GM23338 (cell line): ENCODE measurements at regions not wholly inside any gene's neighbourhood (a gene's known extent, or its start where the extent isn't known, plus 50 kb on each side); places are given as distances from the start of the nearest gene placed in this dataset.

Source experiments
- ATAC-seq: fragments of 200-7000 bp; cut with Tn5 transposase; 3 replicates; pipeline ENCODE4 v1.9.1; 2020
- DNase-seq: peaks from one replicate; pipeline ENCODE4 v3.0.0-alpha.2; 2015; ENCODE audit warnings: low spot score
- H2AFZ ChIP-seq: fragments of 200-600 bp; sonication (generic); 2 replicates; pipeline ENCODE4 v1.8.0; 2016; ENCODE audit warnings: antibody characterized with exemption, mild to moderate bottlenecking, moderate library complexity
- H3F3A ChIP-seq: fragments of 200-600 bp; sonication (generic); replicated peaks from 2 replicates; pipeline ENCODE4 v1.8.0; 2017; ENCODE audit warnings: antibody characterized with exemption, mixed run types, low read depth
- H3K27ac ChIP-seq: fragments of 200-600 bp; sonication (generic); 2 replicates; pipeline ENCODE4 v1.6.1; 2016; ENCODE audit warnings: low read depth
- H3K27me3 ChIP-seq: fragments of 200-600 bp; sonication (generic); 2 replicates; pipeline ENCODE4 v1.8.0; 2016; ENCODE audit warnings: mild to moderate bottlenecking, mixed run types, moderate library complexity; ENCODE audit not compliant: insufficient read depth
- H3K36me3 ChIP-seq: fragments of 200-600 bp; sonication (generic); 2 replicates; pipeline ENCODE4 v1.8.0; 2016; ENCODE audit warnings: mild to moderate bottlenecking; ENCODE audit not compliant: insufficient read depth
- H3K4me1 ChIP-seq: fragments of 200-600 bp; sonication (generic); 2 replicates; pipeline ENCODE4 v1.8.0; 2016; ENCODE audit warnings: mild to moderate bottlenecking, moderate library complexity; ENCODE audit not compliant: insufficient read depth
- H3K4me2 ChIP-seq: fragments of 200-600 bp; sonication (generic); 2 replicates; pipeline ENCODE4 v1.7.1; 2017; ENCODE audit warnings: mixed run types
- H3K4me3 ChIP-seq: fragments of 200-600 bp; sonication (generic); 2 replicates; pipeline ENCODE4 v1.6.1; 2016; ENCODE audit warnings: mixed run types
- H3K79me2 ChIP-seq: fragments of 200-600 bp; sonication (generic); replicated peaks from 2 replicates; pipeline ENCODE4 v1.8.0; 2017; ENCODE audit warnings: mild to moderate bottlenecking; ENCODE audit not compliant: insufficient read depth
- H3K9me2 ChIP-seq: fragments of 200-600 bp; sonication (generic); 2 replicates; pipeline ENCODE4 v1.8.0; 2017; ENCODE audit not compliant: insufficient read depth
- H4K20me1 ChIP-seq: fragments of 200-600 bp; sonication (generic); replicated peaks from 2 replicates; pipeline ENCODE4 v1.8.0; 2017; ENCODE audit warnings: mild to moderate bottlenecking; ENCODE audit not compliant: insufficient read depth
- H3K27ac Mint-ChIP-seq: 2 replicates; pipeline ENCODE4 v1.8.0; 2020; ENCODE audit warnings: inconsistent platforms, mild to moderate bottlenecking, moderate library complexity, mixed read lengths
- H3K27me3 Mint-ChIP-seq: 3 replicates; pipeline ENCODE4 v1.8.0; 2022; ENCODE audit warnings: low read depth, mild to moderate bottlenecking, moderate library complexity, mixed read lengths, inconsistent platforms; ENCODE audit not compliant: insufficient read depth, poor library complexity
- H3K36me3 Mint-ChIP-seq: 3 replicates; pipeline ENCODE4 v1.8.0; 2021; ENCODE audit warnings: low read depth, mild to moderate bottlenecking, inconsistent platforms, moderate library complexity, mixed read lengths
- H3K4me1 Mint-ChIP-seq: 3 replicates; pipeline ENCODE4 v1.8.0; 2020; ENCODE audit warnings: mild to moderate bottlenecking, inconsistent platforms, mixed read lengths
- H3K4me3 Mint-ChIP-seq: 3 replicates; pipeline ENCODE4 v1.8.0; 2021; ENCODE audit warnings: moderate library complexity, mild to moderate bottlenecking, inconsistent platforms, mixed read lengths
- H3K9me3 Mint-ChIP-seq: 3 replicates; pipeline ENCODE4 v1.8.0; 2020; ENCODE audit warnings: moderate library complexity, mild to moderate bottlenecking, inconsistent platforms, mixed read lengths
- EZH2 ChIP-seq: fragments of 200-600 bp; sonication (generic); IDR thresholded peaks from one replicate; pipeline ENCODE4 v1.8.0; 2017; ENCODE audit warnings: antibody characterized with exemption, mild to moderate bottlenecking, low read depth; ENCODE audit not compliant: unreplicated experiment
- EZH2phosphoT487 ChIP-seq: fragments of 200-600 bp; sonication (generic); IDR thresholded peaks from one replicate; pipeline ENCODE4 v1.8.1; 2018; ENCODE audit warnings: antibody characterized with exemption; ENCODE audit not compliant: unreplicated experiment
- JUNB ChIP-seq: IDR thresholded peaks from one replicate; pipeline ENCODE4 v1.6.1; 2016; ENCODE audit warnings: antibody characterized with exemption; ENCODE audit not compliant: unreplicated experiment
- STAT1 ChIP-seq: IDR thresholded peaks from one replicate; pipeline ENCODE4 v1.6.1; 2016; ENCODE audit warnings: antibody characterized with exemption; ENCODE audit not compliant: unreplicated experiment
- ZNF114 ChIP-seq: fragments of 250-450 bp; sonication (Bioruptor Pico); IDR thresholded peaks from 2 replicates; pipeline ENCODE4 v1.5.0; 2020; ENCODE audit warnings: mild to moderate bottlenecking, moderate library complexity
- ZNF331 ChIP-seq: fragments of 250-450 bp; sonication (Bioruptor Pico); IDR thresholded peaks from 2 replicates; pipeline ENCODE4 v1.5.0; 2020; ENCODE audit warnings: low read depth, mild to moderate bottlenecking, moderate library complexity
- TF ChIP-seq, protein P1 (sequence below): IDR thresholded peaks from 2 replicates; pipeline ENCODE4 v1.6.1; 2016; ENCODE audit warnings: antibody characterized with exemption
- TF ChIP-seq, protein P2 (sequence below): IDR thresholded peaks from one replicate; pipeline ENCODE4 v1.6.1; 2018; ENCODE audit warnings: antibody characterized with exemption; ENCODE audit not compliant: unreplicated experiment
- TF ChIP-seq, protein P3 (sequence below): fragments of 250-450 bp; sonication (Bioruptor Pico); IDR thresholded peaks from 2 replicates; pipeline ENCODE4 v1.5.0; 2020; ENCODE audit warnings: mild to moderate bottlenecking, moderate library complexity

DNA sequence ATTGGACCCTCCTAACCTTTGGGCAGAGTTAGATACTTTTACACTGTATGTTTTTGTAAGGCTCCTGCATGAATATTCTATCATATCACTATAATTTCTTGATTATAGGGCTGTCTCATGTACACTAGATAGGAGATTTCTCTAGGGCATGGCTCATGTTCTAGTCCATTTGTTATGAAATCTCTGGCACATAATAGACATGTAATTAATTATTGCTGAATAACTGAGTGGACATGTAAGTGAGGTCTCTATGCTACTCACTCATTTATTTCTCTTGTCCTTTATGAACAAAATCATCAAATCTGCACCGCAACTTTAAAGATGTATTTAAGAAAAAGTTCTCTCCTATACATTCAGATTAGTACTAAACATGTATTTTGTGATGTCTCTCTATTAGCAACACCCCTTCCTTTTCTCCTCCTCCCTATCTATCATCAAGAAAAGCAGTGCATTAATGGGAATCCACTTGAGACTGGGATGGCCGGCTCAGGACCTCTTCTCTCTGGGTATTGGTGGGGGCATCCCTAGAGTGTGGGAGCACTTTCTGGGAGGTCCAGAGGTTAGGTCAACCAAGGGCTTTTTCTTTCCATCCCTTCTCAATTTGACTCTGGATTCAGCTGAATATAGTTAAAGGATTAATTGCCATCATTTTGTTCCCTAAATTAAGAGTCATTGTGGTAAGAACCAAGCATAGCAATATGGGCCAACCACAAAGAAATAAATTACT, 168.0 kb upstream of the HMGA2 start:
- H4K20me1 ChIP-seq: no peaks in the 10 kb centered on the region
- no peaks in the 10 kb centered on the region for H3K9me3 Mint-ChIP-seq
- H3K4me2 ChIP-seq: 0 out of 2 replicates have a peak overlapping the region, but pooled peaks have one; percentile 12
- no peak overlapping the region for H2AFZ ChIP-seq
- no peak for TF ChIP-seq EZH2
- TF ChIP-seq JUNB: no peak
- TF ChIP-seq EZH2phosphoT487: no peak
- TF ChIP-seq, protein P1, sequence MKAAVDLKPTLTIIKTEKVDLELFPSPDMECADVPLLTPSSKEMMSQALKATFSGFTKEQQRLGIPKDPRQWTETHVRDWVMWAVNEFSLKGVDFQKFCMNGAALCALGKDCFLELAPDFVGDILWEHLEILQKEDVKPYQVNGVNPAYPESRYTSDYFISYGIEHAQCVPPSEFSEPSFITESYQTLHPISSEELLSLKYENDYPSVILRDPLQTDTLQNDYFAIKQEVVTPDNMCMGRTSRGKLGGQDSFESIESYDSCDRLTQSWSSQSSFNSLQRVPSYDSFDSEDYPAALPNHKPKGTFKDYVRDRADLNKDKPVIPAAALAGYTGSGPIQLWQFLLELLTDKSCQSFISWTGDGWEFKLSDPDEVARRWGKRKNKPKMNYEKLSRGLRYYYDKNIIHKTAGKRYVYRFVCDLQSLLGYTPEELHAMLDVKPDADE: no peak
- TF ChIP-seq ZNF114 (CRISPR knock-in tag): no peak
- no peak for TF ChIP-seq ZNF331 (CRISPR knock-in tag)
- no peak overlapping the region for H3K4me3 ChIP-seq
- H3K4me1 ChIP-seq: peaks cover 12% of the 10 kb centered on the region
- ATAC-seq (no peak), DNase-seq (no peak)
- H3K4me3 Mint-ChIP-seq: no peak overlapping the region
- no peaks in the 10 kb centered on the region; the same call in 1 of the 2 replicates for H3K27me3 ChIP-seq
- H3K36me3 ChIP-seq: no peaks in the 10 kb centered on the region
- no peak overlapping the region for H3K27ac Mint-ChIP-seq
- no peak overlapping the region for H3K27ac ChIP-seq
- peaks cover 4% of the 10 kb centered on the region for H3K27me3 Mint-ChIP-seq
- H3K4me1 Mint-ChIP-seq: peaks cover 30% of the 10 kb centered on the region
- no peaks in the 10 kb centered on the region for H3F3A ChIP-seq
- H3K79me2 ChIP-seq: no peaks in the 10 kb centered on the region
- H3K36me3 Mint-ChIP-seq: no peaks in the 10 kb centered on the region
- peaks cover 7% of the 10 kb centered on the region; the same call in 1 of the 2 replicates for H3K9me2 ChIP-seq

DNA sequence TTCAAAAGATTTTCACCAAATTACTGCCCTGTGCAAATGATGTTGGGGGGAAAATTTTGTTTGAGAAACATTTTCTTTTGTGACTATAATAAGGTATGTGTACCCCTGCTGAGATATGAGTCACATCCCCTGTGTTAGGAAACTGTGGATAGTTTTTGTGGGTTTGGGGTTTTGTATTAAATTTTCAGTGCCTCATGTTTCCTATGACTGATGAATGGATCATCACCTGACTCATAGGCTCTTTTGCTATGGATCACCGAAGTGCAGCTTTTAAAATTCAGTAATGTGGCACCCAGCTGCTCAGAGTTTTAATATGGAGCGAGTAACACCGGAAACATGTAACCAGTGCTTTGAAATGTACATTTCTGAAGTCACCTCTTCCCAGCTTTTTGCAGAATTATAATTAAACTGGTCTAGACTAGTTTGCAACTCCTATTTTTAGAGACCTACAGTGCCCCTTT, 167.4 kb upstream of the HMGA2 start:
- H3K4me2 ChIP-seq: 0 out of 2 replicates have a peak overlapping the region, but pooled peaks have one; percentile 12
- H3K4me3 ChIP-seq: no peak overlapping the region
- H3K4me3 Mint-ChIP-seq: no peak overlapping the region
- TF ChIP-seq, protein P2, sequence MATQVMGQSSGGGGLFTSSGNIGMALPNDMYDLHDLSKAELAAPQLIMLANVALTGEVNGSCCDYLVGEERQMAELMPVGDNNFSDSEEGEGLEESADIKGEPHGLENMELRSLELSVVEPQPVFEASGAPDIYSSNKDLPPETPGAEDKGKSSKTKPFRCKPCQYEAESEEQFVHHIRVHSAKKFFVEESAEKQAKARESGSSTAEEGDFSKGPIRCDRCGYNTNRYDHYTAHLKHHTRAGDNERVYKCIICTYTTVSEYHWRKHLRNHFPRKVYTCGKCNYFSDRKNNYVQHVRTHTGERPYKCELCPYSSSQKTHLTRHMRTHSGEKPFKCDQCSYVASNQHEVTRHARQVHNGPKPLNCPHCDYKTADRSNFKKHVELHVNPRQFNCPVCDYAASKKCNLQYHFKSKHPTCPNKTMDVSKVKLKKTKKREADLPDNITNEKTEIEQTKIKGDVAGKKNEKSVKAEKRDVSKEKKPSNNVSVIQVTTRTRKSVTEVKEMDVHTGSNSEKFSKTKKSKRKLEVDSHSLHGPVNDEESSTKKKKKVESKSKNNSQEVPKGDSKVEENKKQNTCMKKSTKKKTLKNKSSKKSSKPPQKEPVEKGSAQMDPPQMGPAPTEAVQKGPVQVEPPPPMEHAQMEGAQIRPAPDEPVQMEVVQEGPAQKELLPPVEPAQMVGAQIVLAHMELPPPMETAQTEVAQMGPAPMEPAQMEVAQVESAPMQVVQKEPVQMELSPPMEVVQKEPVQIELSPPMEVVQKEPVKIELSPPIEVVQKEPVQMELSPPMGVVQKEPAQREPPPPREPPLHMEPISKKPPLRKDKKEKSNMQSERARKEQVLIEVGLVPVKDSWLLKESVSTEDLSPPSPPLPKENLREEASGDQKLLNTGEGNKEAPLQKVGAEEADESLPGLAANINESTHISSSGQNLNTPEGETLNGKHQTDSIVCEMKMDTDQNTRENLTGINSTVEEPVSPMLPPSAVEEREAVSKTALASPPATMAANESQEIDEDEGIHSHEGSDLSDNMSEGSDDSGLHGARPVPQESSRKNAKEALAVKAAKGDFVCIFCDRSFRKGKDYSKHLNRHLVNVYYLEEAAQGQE: no peak
- TF ChIP-seq STAT1: no peak
- TF ChIP-seq ZNF114 (CRISPR knock-in tag): no peak
- TF ChIP-seq, protein P3, sequence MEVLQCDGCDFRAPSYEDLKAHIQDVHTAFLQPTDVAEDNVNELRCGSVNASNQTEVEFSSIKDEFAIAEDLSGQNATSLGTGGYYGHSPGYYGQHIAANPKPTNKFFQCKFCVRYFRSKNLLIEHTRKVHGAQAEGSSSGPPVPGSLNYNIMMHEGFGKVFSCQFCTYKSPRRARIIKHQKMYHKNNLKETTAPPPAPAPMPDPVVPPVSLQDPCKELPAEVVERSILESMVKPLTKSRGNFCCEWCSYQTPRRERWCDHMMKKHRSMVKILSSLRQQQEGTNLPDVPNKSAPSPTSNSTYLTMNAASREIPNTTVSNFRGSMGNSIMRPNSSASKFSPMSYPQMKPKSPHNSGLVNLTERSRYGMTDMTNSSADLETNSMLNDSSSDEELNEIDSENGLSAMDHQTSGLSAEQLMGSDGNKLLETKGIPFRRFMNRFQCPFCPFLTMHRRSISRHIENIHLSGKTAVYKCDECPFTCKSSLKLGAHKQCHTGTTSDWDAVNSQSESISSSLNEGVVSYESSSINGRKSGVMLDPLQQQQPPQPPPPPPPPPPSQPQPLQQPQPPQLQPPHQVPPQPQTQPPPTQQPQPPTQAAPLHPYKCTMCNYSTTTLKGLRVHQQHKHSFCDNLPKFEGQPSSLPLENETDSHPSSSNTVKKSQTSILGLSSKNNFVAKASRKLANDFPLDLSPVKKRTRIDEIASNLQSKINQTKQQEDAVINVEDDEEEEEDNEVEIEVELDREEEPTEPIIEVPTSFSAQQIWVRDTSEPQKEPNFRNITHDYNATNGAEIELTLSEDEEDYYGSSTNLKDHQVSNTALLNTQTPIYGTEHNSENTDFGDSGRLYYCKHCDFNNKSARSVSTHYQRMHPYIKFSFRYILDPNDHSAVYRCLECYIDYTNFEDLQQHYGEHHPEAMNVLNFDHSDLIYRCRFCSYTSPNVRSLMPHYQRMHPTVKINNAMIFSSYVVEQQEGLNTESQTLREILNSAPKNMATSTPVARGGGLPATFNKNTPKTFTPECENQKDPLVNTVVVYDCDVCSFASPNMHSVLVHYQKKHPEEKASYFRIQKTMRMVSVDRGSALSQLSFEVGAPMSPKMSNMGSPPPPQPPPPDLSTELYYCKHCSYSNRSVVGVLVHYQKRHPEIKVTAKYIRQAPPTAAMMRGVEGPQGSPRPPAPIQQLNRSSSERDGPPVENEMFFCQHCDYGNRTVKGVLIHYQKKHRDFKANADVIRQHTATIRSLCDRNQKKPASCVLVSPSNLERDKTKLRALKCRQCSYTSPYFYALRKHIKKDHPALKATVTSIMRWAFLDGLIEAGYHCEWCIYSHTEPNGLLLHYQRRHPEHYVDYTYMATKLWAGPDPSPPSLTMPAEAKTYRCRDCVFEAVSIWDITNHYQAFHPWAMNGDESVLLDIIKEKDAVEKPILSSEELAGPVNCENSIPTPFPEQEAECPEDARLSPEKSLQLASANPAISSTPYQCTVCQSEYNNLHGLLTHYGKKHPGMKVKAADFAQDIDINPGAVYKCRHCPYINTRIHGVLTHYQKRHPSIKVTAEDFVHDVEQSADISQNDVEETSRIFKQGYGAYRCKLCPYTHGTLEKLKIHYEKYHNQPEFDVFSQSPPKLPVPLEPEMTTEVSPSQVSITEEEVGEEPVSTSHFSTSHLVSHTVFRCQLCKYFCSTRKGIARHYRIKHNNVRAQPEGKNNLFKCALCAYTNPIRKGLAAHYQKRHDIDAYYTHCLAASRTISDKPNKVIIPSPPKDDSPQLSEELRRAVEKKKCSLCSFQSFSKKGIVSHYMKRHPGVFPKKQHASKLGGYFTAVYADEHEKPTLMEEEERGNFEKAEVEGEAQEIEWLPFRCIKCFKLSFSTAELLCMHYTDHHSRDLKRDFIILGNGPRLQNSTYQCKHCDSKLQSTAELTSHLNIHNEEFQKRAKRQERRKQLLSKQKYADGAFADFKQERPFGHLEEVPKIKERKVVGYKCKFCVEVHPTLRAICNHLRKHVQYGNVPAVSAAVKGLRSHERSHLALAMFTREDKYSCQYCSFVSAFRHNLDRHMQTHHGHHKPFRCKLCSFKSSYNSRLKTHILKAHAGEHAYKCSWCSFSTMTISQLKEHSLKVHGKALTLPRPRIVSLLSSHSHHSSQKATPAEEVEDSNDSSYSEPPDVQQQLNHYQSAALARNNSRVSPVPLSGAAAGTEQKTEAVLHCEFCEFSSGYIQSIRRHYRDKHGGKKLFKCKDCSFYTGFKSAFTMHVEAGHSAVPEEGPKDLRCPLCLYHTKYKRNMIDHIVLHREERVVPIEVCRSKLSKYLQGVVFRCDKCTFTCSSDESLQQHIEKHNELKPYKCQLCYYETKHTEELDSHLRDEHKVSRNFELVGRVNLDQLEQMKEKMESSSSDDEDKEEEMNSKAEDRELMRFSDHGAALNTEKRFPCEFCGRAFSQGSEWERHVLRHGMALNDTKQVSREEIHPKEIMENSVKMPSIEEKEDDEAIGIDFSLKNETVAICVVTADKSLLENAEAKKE (CRISPR knock-in tag): no peak
- no peak overlapping the region for H3K27ac ChIP-seq
- H3K27me3 Mint-ChIP-seq: peaks cover 4% of the 10 kb centered on the region
- H3K9me3 Mint-ChIP-seq: no peaks in the 10 kb centered on the region
- peaks cover 7% of the 10 kb centered on the region; the same call in 1 of the 2 replicates for H3K9me2 ChIP-seq
- H3K4me1 Mint-ChIP-seq: peaks cover 30% of the 10 kb centered on the region
- H2AFZ ChIP-seq: no peak overlapping the region
- DNase-seq (no peak), ATAC-seq (no peak)
- no peaks in the 10 kb centered on the region; the same call in 1 of the 2 replicates for H3K27me3 ChIP-seq
- H4K20me1 ChIP-seq: no peaks in the 10 kb centered on the region
- H3K4me1 ChIP-seq: peaks cover 12% of the 10 kb centered on the region
- H3K36me3 ChIP-seq: no peaks in the 10 kb centered on the region
- no peaks in the 10 kb centered on the region for H3K79me2 ChIP-seq
- H3K27ac Mint-ChIP-seq: no peak overlapping the region
- H3K36me3 Mint-ChIP-seq: no peaks in the 10 kb centered on the region
- no peaks in the 10 kb centered on the region for H3F3A ChIP-seq
